Erythroblast (primary cell): ENCODE measurements at regions not wholly inside any gene's neighbourhood (a gene's known extent, or its start where the extent isn't known, plus 50 kb on each side); places are given as distances from the start of the nearest gene placed in this dataset.

ENCODE experiments used
- GATA1 ChIP-seq: IDR thresholded peaks from 2 replicates; pipeline ENCODE4 v1.6.1; 2011; ENCODE audit warnings: low read depth, mild to moderate bottlenecking, control low read depth, low read length, moderate library complexity
- POLR2A ChIP-seq: IDR thresholded peaks from 2 replicates; pipeline ENCODE4 v1.6.1; 2011; ENCODE audit warnings: mild to moderate bottlenecking, low read length

GRCh38 chr19:28578786-28579505 is 634.0 kb downstream of the UQCRFS1 start:
- TF ChIP-seq POLR2A (no peak), GATA1 (no peak)
